Activated naive CD4-positive, alpha-beta T cell treated with Interleukin-2 at 50 U/mL for 16 hours (primary cell): ENCODE measurements at regions not wholly inside any gene's neighbourhood (a gene's known extent, or its start where the extent isn't known, plus 50 kb on each side); places are given as distances from the start of the nearest gene placed in this dataset.

Experiments used
- DNase-seq: peaks from one replicate; pipeline ENCODE4 v3.0.0-alpha.2; 2020

DNA sequence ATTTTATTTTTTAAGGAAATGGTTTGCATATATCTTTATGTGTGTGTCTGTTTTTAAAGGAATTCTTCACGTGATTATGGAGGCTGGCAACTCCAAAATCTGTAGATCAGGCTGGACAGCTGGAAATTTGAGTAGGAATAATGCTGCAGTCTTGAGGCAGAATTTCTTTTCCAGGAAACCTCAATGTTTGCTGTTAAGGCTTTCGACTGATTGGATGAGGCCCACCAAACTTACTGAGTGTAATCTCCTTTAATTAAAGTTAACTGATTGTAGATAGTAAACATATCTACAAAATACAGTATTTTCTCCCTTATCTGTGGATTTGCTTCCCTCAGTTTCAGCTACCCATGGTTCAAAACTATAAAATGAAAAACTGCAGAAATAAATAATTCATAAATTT lies 883.1 kb downstream of the TTLL7 start:
- no peak for DNase-seq

DNA sequence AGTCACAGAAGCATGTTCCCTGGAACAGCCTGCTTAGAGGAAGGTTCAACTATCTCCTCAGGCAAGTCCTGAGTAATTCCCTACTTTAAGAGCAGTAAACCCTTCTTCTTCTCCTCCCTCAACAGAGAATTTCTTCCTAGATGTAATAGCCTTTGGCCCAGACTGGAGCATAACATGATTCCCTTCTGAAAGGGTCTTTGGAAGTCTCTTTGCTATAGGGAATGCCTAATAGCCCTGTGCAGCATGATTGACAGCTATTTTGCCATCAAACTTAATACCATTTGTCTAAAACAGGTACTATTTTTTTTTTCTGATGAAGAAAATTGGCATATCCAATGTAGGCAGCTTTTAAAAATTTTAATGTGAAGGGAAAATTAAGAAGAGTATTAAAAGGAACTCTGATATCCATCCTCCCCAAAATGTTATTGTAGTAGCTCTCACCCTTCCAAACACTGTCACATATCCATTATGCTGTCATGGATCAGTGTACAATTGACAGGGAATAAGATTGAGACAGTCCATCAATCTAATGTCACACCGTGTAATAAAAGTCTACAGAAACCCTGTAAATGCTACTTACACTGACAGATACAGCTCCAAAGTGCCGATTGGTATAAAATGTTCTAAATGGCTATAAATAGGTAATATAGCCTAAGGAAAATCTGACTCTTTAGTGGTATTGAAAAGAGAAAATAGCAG lies 884.6 kb downstream of the TTLL7 start:
- DNase-seq = no peak

GRCh38 chr1:83113652-83114051 lies 885.3 kb downstream of the TTLL7 start:
- DNase-seq = no peak

DNA sequence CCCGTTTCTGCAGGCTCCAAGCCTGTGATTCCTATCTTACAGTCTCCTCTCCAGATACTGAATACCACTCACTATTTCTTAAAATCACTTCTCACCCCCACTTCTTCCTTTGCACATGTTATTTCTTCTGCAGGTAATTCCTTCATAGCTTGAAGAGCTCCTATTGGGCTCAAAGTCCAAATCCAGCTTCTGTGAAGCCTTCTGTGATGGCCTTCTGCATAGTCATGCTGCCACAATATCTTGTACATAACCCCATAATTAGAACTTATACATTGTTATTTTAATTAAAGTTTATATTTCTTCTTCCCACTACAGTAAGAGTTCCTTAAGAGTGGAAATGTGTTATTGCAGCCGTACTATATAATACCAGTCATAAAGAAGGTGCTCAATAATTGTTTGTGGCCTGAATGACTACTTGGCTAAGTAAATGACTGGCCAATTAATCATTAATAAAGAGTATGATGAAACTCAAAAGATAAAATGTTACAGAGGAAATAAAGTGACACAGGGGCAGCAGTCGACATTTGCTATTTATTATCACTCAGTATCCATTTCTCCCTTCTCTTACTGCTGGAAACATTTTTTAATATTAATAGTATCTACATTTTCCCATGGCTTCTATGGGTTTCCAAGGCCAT lies 886.6 kb downstream of the TTLL7 start:
- no peak for DNase-seq

DNA sequence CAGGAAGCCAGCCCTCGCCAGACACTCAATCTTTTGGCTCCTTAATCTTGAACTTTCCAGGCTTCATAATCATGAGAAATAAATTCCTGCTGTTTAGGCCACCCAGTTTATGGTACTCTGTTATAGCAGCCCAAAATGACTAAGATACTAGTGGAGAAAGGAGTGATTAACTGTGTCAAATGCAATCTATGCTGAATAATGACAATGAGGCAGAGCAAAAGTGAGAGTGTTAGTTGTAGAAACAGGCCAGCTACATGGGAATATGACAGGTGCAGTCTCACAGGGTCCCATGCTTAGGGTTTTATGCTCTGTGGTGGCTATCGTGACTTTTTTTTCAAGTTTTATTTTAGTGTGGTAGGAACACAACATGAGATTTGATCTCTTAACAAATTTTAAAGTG lies 888.8 kb downstream of the TTLL7 start:
- DNase-seq = no peak

GRCh38 chr1:83109692-83110091 lies 889.2 kb downstream of the TTLL7 start:
- DNase-seq = no peak

DNA sequence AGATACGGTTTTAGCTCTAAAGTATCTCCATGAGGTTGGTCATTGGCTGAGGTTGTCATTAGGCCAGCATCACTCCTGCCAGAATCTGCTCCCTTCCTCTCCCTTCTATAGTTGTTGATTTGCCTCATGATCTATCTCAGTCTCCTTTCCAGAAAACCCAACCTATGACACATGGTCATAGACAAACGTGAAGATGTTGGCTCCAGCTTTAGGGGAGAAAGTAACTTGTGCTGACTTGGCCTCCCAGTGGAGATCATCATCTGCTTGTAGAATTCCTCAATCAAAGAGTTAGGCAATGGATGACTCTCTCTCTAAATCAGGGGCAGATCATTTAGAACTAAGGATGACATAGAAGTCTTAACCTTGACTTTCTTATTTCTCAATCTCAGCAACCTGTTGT lies 894.4 kb downstream of the TTLL7 start:
- no peak for DNase-seq

DNA sequence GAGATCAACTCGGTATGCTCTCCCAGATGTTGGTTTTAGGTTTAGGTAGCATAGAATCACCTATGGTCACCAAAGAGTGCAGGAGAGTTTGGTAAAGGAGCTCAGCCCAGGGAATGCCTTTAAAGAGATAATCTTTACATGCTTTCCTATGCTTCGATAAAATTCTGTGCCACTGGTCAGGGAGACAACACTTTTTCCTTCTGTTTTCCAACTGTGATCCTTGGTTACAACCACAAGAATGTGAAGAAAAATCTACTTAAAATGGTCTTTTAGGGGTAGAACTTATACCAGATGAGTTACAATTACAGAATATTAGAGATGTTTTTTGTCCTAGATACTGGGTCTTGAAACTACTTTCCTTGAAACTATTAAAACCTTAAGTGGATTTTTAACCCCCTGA lies 895.6 kb downstream of the TTLL7 start:
- DNase-seq = no peak

DNA sequence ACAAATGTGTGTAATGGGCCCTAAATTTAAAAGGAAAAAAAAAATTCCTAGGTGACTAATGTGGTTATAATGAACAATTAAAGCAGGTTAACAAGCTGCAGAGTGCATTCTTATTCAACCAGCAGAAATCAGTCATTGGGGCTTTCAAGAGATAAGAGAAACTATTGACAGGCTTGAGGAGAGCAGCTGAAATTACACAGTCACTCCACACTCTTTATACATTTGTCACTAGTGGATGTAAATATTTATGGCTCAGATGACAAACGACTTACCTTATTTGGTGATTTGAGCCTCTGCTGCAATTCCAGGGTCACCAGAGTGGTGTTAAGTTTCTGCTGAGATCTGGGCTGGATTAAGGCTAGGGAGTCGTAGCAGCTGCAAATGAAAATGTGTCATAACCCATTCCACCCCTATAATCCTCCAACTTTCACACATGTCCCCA lies 896.3 kb downstream of the TTLL7 start:
- DNase-seq = no peak

- no peak for DNase-seq
Observed at GRCh38 chr1:83101406-83101805, 897.5 kb downstream of the TTLL7 start.

DNA sequence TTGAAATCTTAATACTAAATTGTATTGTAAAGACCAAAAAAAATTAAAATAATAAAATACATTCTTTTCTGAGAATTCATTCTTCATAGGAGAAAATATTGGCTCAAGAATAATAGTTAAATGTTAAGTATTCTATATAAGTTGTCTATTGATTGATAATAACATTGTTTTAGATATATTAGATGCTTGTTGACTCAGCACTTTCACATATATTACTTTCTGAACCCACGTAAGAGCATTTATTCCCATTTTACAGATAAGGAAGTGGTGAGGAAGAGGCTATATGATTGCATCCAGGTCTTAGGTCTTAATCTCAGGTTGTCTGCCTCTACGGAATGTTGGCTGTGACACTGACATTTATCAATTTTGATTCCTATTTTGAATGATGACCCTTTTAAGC lies 898.8 kb downstream of the TTLL7 start:
- DNase-seq = no peak

DNA sequence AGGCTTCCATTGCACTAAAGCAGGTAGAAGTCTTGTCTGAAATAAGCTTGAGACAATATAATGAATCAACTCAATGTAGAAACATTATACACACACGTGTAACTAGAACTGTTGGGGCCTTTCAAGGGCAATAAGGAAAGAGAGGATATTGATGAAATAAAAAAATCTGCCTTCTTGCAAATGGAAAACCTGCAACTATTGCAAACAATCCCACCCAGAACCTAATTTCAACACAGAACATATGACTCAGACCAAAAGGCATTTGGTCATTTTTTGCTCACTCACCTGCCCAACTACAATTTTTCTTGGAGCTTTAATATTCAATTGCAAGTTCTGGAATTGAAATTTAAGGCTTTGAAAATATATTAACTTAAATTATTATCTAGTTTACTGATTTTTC lies 900.1 kb downstream of the TTLL7 start:
- no peak for DNase-seq

DNA sequence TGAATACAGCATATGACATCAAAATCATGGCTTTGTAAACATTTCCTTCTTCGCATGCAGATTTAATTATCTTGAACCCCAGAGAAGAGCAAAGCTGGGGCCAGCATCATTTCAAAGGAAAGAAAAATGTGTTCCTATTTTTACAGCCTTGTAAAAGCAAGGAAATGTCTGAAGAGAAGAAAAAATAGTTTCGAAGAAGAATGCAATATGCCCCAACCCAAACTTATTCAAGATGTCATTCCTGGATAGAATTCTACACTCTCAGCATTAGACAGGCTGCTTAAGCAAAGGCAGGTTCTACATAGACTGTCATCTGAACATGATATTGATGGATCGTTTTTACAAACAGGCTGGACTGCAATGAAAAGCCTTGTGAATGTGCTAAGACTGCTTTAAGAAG lies 900.8 kb downstream of the TTLL7 start:
- DNase-seq = no peak

DNA sequence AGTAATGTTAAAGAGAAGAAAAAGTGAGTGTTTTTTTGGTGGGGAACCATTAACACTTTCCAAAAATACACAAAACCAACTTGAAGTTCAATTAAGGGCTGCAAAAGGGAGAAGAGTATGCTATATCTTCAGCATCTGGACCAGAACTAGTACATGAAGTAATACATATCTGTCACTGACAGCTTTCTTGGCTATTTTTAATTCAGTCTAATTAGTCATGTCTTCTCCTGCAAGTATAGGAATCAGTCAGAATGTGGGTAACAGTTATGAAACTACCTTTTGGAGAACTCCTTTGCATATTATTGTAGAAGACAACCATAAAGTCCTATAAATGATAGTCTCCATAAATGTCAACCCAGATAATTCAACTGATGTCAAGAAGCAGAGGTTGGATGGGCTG lies 901.2 kb downstream of the TTLL7 start:
- no peak for DNase-seq

GRCh38 chr1:83095570-83095969 lies 903.4 kb downstream of the TTLL7 start:
- DNase-seq = no peak

DNA sequence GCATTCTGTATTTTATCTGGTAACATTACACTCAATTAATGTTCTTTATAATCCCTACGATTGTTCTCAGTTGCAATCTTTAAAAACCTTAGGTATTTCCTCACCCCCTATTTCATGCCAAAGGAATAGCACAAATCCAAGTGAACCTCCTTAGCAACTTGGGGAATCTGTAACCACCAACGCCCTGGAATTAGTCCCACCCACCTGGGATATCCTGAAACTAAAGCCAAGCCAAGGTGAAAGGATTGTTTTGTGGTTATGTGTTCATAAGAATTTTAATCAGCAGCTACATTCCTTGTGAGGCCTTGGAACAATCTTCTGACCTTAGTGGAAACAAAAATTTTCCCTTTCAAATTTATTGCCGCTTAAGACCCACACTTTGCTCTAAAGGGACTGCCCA lies 908.7 kb downstream of the TTLL7 start:
- no peak for DNase-seq

DNA sequence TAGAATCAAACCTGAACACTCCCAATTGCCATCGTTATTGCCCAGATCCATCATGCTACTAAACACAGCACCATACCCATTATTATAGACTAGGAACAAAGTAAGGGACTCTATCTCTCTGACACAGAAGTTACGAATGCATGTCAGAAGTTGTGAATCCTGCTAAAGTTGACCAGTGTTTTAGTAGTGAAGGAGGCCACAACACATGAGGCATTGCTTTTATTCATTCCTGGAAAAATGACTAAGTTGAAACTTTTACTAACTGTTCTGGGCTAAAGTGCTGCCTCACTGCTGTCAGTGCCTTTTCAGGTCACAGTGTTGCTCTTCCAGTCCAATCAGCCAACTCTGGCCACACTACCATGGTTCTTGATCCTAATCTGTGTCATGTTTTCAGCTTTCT lies 911.1 kb downstream of the TTLL7 start:
- DNase-seq = no peak

GRCh38 chr1:83086986-83087512 lies 911.9 kb downstream of the TTLL7 start:
- no peak for DNase-seq

DNA sequence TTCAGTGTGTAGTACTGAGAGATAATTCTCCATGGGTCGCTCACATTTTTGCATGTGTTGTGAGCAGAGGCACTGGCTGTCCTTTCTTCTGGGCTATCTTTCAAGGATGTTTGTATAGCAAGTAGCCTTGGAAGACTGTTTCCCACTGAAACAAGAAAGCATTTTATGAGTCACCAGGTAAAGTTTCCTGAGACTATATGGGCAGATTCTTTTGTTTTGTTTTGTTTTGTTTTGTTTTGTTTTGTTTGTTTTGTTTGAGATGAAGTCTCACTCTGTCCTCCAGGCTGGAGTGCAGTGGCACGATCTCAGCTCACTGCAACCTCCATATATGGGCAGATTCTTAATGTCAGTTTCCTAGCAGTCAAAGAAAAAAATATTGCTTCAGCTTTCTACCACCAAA lies 912.6 kb downstream of the TTLL7 start:
- DNase-seq = no peak

DNA sequence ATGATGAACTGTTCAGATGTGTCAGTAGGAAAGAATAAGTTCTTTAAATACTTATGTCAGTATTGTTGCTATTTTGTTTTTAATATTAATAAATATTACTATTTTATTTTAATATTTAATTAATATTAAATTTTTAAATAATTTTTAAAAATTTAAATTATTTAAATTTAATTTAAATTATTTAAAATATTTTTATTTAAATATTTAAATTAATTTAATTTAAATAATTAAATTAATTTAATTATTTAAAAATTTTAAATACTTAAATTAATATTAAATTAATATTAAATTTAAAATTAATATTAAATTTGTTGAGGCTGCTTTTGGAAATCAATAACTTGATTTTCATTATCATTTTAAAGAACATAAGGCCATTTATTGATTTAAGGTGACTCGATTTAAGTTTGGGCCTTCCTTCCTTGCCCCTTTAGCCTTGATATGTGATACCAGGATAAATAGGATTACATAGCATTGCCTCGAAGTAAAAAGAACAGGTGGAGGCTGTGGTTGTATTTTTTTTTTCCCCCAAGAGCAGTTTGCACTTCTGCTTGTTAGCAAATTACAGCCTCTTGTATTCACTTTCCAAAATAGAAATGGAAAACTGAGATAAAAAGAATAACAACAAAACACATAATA lies 915.2 kb downstream of the TTLL7 start:
- DNase-seq = no peak

- DNase-seq = no peak
Observed at GRCh38 chr1:83077411-83077810, 921.5 kb downstream of the TTLL7 start.

DNA sequence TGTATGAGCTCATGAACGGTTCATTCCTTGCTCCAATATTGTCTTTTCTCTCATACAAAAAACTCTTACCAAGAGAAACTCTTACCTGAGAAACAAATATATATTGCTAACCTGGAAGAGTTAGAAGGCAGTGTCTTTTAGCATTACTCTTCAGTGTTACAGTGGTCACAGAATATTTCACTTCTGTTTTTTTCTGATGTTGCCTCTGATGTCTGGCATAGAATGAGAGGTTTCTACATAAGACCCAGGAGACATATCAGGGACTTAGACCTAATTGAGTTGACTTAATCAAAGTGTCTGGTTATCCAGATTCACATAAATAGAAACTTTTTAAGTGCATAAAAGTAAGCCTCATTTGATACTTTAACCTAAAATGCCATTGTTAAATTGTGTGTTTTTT lies 923.8 kb downstream of the TTLL7 start:
- no peak for DNase-seq

GRCh38 chr1:83067954-83068353 lies 931.0 kb downstream of the TTLL7 start:
- DNase-seq = no peak
